Islet precursor cell (in vitro differentiated cells): ENCODE measurements at regions not wholly inside any gene's neighbourhood (a gene's known extent, or its start where the extent isn't known, plus 50 kb on each side); places are given as distances from the start of the nearest gene placed in this dataset.

Source experiments
- DNase-seq: peaks from one replicate; pipeline ENCODE4 v3.0.0-alpha.2; 2018

DNA sequence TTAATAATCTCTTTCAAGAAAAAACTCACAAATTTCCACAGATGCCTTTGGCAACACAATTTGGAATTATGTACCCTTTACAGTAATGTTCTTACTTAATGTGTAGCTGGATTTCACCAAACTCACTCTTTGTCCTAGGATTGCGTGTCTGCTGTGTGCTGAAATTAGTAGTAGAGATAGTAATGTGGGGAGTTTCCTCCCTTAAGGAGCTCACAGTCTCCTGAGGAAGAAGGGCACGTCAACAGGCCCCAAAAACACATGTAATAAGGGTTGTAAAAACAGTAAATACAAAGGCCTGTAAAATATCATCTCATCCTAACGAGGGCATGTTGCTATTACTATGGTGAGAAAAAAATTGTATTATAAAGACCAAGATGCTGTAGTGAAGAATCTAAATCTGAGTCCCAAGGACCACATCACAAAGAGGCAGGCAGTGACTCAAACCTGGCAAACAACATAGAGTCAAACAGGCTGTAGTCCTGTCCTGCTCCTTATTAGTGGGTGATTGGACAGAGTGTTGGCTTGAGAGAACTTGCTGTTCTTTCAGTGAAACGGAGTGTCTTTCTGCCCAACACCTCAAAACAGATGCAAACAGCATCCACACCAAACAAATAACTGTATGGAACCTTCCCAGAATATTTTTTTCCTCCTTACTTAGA is 83.2 kb upstream of the PAPPA start:
- no peak for DNase-seq

DNA sequence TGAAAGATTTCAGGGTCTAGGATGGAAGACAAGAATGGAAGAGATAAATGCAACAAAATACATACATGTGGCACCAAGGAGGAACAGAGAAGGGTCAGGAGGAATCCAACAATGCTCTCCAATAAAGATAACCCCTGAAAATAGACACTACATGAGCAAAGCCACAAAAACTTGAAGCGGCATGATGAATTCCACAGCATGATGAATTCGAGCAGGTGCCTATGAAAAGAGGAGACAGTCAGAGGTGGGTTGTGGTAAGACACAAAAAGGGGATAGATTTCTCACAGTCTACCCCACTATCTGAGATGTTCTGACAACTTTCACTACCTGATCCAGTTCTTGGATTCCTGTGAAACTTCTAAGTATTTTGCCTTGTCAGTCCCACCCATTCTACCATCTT is 81.5 kb upstream of the PAPPA start:
- no peak for DNase-seq

DNA sequence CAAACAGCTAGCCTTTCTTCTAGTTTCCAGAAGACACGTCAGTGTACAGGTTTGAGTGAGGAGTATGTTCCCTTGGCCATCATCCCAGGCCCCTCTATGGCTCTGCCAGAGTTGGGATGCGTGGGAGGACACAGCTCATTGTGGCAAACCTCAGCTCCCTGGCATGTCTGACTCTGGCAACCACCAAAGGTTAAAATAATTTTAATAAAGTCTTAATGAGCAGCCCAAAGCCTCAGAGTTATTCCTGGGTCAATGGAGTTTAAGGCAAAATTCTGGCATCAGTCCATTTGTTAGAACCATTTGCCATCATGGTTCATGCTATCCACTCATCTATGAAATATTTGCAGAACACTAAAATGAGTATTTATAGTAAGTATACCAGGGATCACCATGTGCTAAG is 79.8 kb upstream of the PAPPA start:
- no peak for DNase-seq

DNA sequence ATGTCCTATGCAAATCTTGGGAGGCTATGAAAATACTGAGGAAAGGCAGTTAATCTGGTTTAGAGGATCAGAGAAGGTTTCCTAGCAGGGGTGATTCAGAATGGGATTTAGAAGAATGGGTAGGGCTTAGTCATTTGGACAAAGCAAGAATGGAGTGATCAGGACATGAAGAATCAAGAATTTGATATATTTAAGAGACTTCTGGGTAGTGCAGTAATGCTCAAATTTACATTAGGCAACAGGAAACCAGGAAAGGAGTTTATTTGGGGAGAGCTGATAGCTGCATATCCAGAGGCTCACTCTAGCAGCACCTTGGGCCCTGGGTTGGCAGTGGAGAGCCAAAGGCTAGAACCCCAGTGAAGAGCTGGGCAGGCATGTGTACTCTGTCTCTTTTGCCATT is 78.9 kb upstream of the PAPPA start:
- no peak for DNase-seq

DNA sequence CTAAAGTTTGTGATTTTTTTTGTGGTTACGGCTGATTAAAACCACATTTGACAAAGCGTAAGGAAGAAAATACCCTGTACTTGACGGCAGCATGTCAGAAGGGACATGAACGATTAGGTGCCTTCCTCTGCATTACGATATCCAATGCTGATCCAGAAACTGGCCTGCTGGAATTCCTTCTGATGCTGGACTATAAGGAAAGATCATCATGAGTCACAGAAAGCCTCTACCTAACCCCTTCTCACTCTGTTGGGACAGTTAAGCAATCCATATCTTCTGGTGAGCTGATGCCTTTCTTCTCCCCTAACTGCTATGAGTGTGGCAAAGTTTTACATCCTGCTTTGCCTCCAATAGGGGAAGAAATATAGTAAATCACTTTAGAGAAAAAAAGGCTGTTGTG is 78.4 kb upstream of the PAPPA start:
- DNase-seq: no peak

DNA sequence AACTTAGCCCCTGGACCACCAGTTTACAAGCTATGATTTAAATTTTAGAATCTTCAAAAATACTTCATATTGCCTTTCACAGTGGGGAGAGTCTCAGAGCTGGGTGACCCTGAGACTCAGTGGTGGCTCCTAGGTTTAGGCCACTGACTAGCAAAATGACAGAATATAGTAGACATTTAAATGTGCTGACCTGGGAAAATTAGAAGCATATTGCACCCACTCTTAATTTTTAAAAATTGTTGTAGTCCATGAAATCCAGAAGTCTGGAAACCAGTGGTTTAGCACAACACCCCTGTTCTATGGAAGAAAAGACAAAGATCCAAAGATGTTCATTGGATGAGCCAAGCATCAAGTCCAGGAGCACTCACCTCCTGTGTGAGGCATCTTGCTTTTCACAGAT is 75.0 kb upstream of the PAPPA start:
- no peak for DNase-seq

DNA sequence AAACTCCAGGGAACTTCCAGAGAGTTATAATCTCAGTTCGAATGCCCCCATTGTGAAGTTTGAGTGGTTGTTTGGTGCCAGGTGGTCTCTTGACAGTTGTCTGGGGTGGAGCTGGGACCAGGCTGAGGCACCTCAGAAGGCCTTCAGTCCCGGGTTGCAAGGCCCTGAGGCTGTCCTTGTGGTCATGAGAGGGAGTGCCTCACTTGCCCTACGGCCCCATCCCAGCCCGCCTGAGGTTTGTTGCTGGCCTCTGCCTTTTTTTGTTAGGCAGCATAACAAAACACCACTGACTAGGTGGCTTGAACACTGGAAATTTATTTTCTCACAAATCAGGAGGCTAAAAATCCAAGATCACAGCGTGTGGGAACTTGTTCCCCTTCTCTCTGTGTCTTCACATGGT is 73.0 kb upstream of the PAPPA start:
- no peak for DNase-seq

DNA sequence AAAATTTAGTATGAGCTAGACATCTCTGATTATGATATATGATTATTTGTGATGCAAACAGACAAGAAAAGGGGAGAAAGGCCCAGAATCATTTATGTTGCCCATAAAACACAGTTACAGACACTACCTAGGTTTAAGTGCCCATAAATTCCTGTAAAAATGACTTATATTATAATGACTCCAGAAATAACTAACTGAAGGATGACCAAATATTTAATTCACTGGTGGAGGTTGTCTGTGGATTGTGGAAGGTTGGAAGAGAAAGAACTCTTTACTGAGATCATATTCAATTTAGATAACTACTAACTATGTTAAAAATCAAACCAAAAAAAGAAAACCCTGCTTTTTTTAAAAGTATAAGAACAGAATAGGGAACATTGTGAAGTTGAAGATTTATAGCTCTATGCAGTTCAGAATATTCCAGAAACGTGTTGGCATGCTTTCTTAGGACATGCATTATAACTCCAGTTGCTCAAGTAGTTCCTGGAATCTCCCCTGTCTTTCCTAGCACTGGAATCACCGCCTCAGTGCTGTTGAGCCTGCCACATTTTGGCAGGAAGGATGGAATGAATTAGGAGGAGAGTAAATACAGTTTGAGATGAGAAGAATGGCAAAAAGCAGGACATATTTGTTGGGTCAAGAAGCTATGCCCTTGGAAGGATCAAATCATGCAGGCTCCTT is 72.0 kb upstream of the PAPPA start:
- DNase-seq: no peak

DNA sequence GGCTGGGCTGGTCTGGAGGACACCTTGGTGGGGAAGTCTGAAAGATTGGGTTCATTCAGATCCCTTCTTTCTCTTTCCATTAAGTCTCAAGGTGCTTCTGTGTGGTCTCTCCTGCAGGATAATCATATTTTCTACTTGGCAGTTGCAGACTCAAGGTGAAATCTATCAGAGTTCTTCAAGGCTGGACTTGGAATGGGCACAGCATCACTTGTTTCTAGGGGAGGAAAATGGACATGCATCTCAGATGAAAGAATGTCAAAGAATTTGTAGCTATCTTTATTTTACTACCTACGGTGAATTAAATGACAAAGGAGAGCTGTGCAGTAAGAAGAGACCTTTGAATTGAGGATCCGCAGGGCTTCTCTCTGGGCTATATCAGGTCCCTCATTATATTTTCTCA is 69.8 kb upstream of the PAPPA start:
- no peak for DNase-seq

DNA sequence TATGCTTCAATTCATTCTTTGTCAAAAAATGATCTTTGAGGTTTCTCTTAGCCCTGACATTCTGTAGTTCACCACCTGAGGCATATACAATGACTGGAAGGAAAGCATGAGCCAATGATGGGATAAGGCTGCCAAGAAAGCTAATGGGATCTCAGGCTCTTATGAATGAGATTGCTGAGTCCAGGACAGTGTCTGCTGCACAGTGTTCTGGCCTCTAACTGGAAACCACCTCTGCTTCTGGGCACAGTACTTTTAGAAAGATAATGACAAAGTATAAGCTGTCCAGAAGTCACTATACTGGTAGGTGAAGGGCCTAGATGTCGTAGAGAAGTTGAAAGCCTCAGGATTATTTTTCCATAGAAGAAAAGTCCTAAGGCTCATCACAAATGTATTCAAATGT is 69.1 kb upstream of the PAPPA start:
- no peak for DNase-seq

DNA sequence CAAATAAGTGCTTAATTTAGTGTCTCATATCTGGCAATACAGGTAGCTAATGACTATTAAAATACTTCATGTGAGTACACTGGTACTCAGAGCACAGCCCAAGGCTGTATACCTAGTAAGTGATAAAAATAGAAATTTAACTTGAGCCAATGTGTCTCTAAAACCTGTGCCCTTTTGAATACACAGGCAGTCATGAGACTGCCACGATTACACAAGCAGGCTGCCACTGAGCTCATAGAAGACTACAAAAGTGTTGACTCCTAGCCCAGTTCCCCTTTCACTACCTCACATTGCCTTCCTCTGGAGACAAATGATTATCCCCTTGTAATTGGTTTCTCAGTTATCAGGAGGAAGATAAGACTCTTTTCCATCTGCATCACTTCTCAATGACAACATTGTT is 66.3 kb upstream of the PAPPA start:
- no peak for DNase-seq

DNA sequence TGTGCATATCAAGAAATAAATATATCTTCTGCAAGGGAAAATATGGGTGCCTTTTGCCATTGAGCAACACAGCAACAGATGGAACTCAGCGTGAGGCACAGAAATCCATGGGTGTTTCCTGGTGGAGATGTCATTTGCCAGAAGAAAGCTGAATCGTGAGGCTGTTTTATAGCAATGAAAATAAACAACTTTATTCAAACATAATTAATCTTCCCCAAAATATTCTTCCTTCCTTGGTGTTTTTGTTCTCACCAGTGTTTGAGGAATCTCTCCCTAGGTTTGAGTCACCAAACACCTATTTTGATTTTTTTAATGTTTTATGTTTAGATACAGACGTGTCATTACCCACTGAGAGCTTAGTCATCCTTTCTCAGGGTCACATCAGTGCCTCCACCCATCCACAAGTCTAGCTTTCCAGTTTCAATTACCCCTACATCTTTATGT is 65.8 kb upstream of the PAPPA start:
- DNase-seq: no peak

DNA sequence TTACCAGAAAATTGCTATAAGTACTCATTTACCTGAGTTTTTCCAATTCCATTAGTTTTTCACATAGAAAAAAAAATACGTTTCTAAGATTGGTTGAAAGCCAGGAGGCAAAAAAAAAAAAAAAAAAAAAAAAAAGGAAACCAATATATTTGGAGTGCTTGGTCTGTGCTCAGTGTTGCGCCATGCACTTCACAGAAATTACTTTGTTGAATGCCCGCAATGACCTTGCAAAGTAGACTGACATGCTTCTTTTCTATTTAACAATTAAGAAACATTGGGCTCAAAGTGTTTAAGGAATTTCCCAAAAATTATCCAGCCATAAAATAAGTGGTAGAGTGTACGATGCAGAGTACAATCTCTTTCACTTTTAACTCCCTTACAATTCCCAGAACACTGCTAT is 65.2 kb upstream of the PAPPA start:
- DNase-seq: no peak

DNA sequence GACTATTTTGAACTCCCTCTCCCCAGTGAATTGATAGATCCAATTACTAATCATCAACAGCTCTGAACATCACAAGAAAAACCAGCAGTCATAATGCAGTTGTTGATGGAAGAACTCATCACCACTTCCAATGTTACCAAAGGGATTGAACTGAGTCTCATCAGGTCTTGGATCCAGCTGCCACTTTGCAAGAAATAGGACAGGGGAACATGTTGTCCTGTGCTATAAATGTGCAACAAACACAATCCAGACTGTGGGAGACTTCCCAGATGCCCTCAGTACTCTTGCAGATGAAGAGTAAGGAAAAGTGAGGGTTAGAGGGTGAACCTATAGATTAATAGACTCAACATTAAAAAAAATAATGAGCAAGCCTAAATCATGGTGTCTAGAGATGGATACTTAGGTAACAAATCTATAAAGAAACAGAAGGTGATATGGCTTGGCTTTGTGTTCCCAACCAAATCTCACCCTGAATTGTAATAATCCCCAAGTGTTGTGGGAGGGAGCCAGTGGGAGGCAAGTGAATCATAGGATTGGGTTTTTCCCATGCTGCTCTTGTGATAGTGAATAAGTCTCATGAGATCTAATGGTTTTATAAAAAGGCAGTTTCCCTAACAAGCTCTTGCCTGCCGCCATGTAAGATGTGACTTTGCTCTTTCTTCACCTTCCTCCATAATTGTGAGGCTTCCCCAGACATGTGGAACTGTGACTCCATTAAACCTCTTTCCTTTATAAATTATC is 63.4 kb upstream of the PAPPA start:
- DNase-seq: no peak

DNA sequence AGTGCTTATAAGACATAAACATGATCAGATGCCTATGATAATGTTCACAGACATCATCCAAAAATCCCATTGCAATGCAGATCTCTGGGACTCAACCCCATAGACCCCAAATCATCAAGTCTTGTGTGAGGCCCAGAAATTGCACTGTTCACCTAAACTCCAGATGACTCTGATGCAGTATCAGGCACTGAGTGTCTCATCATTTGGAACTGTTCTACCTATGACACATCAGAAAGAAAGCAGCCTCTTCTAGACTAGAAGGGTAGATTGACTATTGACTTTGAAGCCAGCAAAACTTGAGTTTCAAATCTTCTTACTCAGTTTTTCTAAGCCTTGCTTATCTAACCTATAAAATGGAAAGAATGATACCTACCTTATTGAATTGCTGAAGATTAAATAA is 58.7 kb upstream of the PAPPA start:
- no peak for DNase-seq

DNA sequence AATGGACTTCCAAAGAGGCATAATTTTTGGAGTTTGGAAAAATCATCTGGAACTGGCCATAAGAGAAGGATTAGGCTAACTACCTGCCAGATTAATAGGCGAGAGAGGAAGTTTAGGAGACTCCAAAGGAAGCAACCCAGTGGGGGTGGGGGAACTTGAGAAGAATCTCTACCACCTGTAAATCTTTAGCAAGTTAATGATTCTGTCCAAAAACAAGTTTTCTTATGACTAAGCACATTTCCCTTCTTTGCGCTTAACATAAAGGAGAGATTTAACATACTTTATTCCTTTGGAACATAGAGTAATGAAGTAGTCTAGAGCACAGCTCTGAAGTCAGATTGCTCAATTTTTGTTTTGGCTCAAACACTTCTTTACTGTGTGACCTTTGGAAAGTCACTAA is 58.2 kb upstream of the PAPPA start:
- DNase-seq: no peak

DNA sequence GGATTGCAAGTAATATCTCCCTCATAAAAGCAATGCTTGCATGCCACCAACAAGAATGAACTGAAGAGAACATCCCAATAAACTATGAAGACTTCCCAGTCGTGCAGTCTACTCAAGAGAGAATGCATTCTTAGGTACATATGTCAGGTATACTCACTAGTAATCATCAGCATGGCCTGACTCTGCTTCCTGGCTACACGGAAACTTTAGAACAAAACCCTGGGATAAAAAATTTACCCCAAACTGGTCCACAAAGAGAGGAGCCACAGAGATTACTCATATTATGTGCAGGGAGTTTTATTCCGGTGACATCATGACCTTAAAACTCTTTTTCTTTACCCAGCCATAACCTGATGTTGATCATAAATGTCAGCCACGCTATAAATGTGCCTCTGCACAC is 57.5 kb upstream of the PAPPA start:
- no peak for DNase-seq

DNA sequence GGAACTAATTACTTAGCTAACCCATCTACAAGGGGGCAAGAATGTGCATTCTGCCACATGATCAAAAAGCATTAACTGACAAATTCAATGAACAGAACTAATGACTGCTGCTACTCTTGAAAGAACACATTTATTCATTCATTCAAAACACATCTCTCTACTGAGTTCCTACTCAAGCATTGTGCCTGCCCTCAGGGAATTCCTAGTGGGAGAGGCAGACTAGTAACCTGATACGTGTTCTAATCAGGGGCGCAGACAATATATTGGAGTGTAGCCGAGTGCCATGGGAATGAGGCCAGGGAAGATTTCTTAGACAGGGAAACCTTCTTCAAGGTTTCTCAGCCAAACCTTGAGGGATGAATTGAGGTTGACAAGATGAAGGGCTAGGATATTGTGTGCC is 56.7 kb upstream of the PAPPA start:
- DNase-seq: no peak

DNA sequence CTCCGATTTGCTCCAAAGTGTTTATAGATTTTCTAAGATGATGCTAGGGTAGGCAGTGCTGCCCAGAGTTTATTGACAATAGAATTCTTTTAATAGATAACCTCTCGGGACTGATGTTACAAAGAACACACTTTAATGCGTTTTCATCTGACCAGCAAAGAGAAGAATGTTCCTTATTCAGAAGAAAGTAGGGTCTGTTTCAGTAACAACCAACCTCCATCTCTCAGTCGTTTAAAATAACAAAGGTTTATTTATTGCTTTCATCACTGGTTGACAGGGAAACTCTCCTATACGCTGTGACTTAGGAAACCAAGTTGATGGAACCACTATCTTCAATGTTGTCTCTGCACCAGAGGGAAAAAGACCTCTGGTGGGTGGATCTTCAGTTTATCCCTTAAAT is 55.1 kb upstream of the PAPPA start:
- DNase-seq: no peak

DNA sequence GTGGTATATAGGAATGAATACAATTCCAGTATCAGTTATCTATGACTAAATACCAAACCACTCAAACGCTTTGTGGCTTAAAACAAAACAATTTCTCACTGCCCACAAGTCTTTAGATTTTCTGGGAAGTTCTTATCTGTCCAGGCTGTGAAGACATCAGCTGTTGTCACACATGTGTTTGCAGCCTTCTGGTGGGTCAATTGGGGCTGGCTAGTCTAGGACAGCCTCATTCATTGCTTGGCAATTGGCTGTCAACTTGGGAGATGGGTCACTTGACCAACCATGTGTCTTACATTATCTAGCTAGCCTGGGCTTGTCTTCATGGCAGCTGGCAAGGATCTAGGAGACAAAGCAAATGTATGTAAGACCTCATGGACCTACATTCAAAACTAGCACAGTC is 53.8 kb upstream of the PAPPA start:
- no peak for DNase-seq

DNA sequence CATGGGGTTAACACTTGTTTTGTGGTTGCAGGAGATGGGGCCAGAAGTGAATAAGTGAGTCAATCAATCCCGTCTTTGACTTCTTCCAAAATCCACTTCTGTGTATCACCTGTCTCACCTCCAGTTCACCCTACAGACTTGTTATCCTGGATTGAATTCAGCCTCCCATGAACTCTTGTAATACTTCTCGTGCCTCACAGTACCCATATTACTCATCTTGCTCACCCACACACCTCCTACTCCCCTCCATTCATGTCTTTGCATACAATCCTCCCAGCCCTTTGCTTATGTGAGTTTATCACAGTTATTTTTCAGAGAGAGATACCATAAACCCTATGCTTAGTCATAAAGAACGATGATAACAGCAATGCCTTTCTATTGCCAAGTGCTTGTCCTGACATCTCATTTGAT is 52.9 kb upstream of the PAPPA start:
- no peak for DNase-seq

DNA sequence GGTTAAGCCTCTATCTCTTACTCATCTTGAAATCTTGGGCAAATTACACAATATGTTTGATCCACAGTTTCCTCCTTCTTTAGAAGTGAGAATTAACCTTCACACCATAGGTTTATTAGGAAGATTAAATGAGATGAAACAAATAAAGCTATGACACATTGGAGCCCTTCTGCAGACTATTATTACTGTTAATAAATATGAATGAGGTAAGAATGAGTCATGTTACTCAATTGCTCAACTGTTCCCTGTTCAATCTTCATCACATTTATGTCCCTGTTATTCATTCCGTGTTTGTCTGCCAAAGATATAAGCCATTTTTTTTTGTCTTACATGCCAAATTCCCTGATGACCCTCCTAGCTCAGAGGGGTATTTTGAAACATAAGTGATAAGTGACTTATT is 52.1 kb upstream of the PAPPA start:
- no peak for DNase-seq

DNA sequence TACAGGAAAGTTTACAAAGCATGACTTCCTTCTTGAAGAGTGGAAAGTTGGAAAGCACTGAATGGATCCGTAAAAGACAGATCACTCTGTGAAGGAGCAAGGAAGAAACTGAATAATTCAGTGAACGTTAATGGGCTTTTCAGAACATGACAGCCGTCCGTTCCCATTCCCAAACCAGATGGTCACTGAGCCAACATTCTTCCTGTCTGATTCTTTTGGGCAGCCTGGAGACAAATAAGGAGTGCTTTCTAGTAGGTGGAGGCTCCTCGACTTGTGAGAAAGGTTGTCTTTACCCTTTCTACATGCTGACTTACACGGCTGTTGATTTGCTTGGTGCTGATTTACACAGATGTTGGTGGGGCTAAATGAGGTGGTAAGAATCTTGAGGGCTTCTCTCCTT is 51.0 kb upstream of the PAPPA start:
- DNase-seq: no peak
